H9 (cell line): ENCODE measurements at regions not wholly inside any gene's neighbourhood (a gene's known extent, or its start where the extent isn't known, plus 50 kb on each side); places are given as distances from the start of the nearest gene placed in this dataset.

Experiments
- DNase-seq: peaks from one replicate; pipeline ENCODE4 v3.0.0-alpha.2; 2017
- H2AFZ ChIP-seq: one replicate; pipeline ENCODE4 v1.6.1; 2013; ENCODE audit warnings: mild to moderate bottlenecking, low read length, control low read depth, moderate library complexity
- H2AK5ac ChIP-seq: 2 replicates; pipeline ENCODE4 v1.6.1; 2013; ENCODE audit warnings: low read length, control low read depth, mixed read lengths; ENCODE audit not compliant: insufficient read length
- H2BK120ac ChIP-seq: one replicate; pipeline ENCODE4 v1.6.1; 2013; ENCODE audit warnings: low read depth, mild to moderate bottlenecking, low read length, control low read depth, inconsistent platforms; ENCODE audit not compliant: poor library complexity, severe bottlenecking
- H2BK12ac ChIP-seq: 2 replicates; pipeline ENCODE4 v1.6.1; 2013; ENCODE audit warnings: low read length, control low read depth, mixed read lengths, low read depth; ENCODE audit not compliant: insufficient read length
- H2BK15ac ChIP-seq: 2 replicates; pipeline ENCODE4 v1.6.1; 2013; ENCODE audit warnings: low read depth, low read length, control low read depth
- H2BK20ac ChIP-seq: one replicate; pipeline ENCODE4 v1.6.1; 2013; ENCODE audit warnings: low read depth, mild to moderate bottlenecking, low read length, control low read depth, inconsistent platforms; ENCODE audit not compliant: poor library complexity, severe bottlenecking
- H2BK5ac ChIP-seq: 2 replicates; pipeline ENCODE4 v1.6.1; 2013; ENCODE audit warnings: low read length, control low read depth, mixed read lengths; ENCODE audit not compliant: insufficient read length
- H3K14ac ChIP-seq: 2 replicates; pipeline ENCODE4 v1.6.1; 2013; ENCODE audit warnings: low read length, control low read depth; ENCODE audit not compliant: insufficient read depth
- H3K18ac ChIP-seq: 2 replicates; pipeline ENCODE4 v1.6.1; 2013; ENCODE audit warnings: low read depth, mild to moderate bottlenecking, mixed read lengths, low read length, control low read depth; ENCODE audit not compliant: insufficient read length
- H3K23ac ChIP-seq: 2 replicates; pipeline ENCODE4 v1.6.1; 2013; ENCODE audit warnings: low read length, control low read depth, mixed read lengths, low read depth; ENCODE audit not compliant: insufficient read length
- H3K23me2 ChIP-seq: 2 replicates; pipeline ENCODE4 v1.6.1; 2013; ENCODE audit warnings: low read depth, mild to moderate bottlenecking, mixed read lengths, low read length, control low read depth; ENCODE audit not compliant: insufficient read length, poor library complexity, severe bottlenecking
- H3K27ac ChIP-seq: 2 replicates; pipeline ENCODE4 v1.5.1; 2013; ENCODE audit warnings: low read length, control low read depth, mixed read lengths, low read depth; ENCODE audit not compliant: insufficient read length
- H3K27me3 ChIP-seq: 2 replicates; pipeline ENCODE4 v1.6.1; 2013; ENCODE audit warnings: low read length, control low read depth, inconsistent platforms; ENCODE audit not compliant: insufficient read depth
- H3K4ac ChIP-seq: 2 replicates; pipeline ENCODE4 v1.6.1; 2013; ENCODE audit warnings: low read depth, mild to moderate bottlenecking, control low read depth, inconsistent platforms, low read length, moderate library complexity
- H3K4me1 ChIP-seq: 2 replicates; pipeline ENCODE4 v1.6.1; 2013; ENCODE audit warnings: low read length, control low read depth, inconsistent platforms; ENCODE audit not compliant: insufficient read depth
- H3K4me2 ChIP-seq: 2 replicates; pipeline ENCODE4 v1.6.1; 2013; ENCODE audit warnings: low read length, control low read depth, mixed read lengths; ENCODE audit not compliant: insufficient read length, insufficient read depth
- H3K56ac ChIP-seq: 2 replicates; pipeline ENCODE4 v1.6.1; 2013; ENCODE audit warnings: low read depth, mild to moderate bottlenecking, mixed read lengths, low read length, control low read depth; ENCODE audit not compliant: insufficient read length
- H3K79me1 ChIP-seq: 2 replicates; pipeline ENCODE4 v1.6.1; 2013; ENCODE audit warnings: low read depth, mild to moderate bottlenecking, moderate library complexity, low read length, control low read depth, inconsistent platforms; ENCODE audit not compliant: insufficient read depth, poor library complexity, severe bottlenecking
- H3K79me2 ChIP-seq: 2 replicates; pipeline ENCODE4 v1.6.1; 2013; ENCODE audit warnings: low read length, control low read depth, inconsistent platforms; ENCODE audit not compliant: insufficient read depth
- H3K9ac ChIP-seq: 2 replicates; pipeline ENCODE4 v1.6.1; 2013; ENCODE audit warnings: low read length, control low read depth, mixed read lengths; ENCODE audit not compliant: insufficient read length; ENCODE audit errors: extremely low read depth
- H3K9me3 ChIP-seq: one replicate; pipeline ENCODE4 v1.6.1; 2013; ENCODE audit warnings: low read depth, low read length, inconsistent platforms; ENCODE audit not compliant: control insufficient read depth
- H3T11ph ChIP-seq: one replicate; pipeline ENCODE4 v1.6.1; 2013; ENCODE audit warnings: mild to moderate bottlenecking, low read length, control low read depth, inconsistent platforms
- H4K20me1 ChIP-seq: one replicate; pipeline ENCODE4 v1.6.1; 2013; ENCODE audit not compliant: control insufficient read depth, insufficient read length, insufficient read depth
- H4K5ac ChIP-seq: 2 replicates; pipeline ENCODE4 v1.6.1; 2013; ENCODE audit warnings: low read depth, mild to moderate bottlenecking, mixed read lengths, low read length, control low read depth; ENCODE audit not compliant: insufficient read length
- H4K8ac ChIP-seq: replicated peaks from 2 replicates; pipeline ENCODE4 v1.6.1; 2013; ENCODE audit warnings: low read length, control low read depth, mixed read lengths, low read depth; ENCODE audit not compliant: insufficient read length
- H4K91ac ChIP-seq: 2 replicates; pipeline ENCODE4 v1.6.1; 2013; ENCODE audit warnings: low read depth, mild to moderate bottlenecking, moderate library complexity, mixed read lengths, low read length, control low read depth; ENCODE audit not compliant: insufficient read length
- H3K27ac Mint-ChIP-seq, 3 experiments: 2 replicates in 2 of 3; 3 replicates in 1 of 3; pipeline ENCODE4 v1.8.0; 2020 to 2021; ENCODE audit warnings: mixed read lengths in 3 of 3, mild to moderate bottlenecking in 1 of 3, moderate library complexity in 1 of 3
- H3K27me3 Mint-ChIP-seq: 2 replicates; pipeline ENCODE4 v1.8.0; 2021; ENCODE audit warnings: low read depth, mild to moderate bottlenecking, moderate library complexity, mixed read lengths
- H3K36me3 Mint-ChIP-seq, 3 experiments: 2 replicates in 2 of 3; 3 replicates in 1 of 3; pipeline ENCODE4 v1.8.0; 2020 to 2021; ENCODE audit warnings: low read depth in 3 of 3, mixed read lengths in 3 of 3; ENCODE audit not compliant: insufficient read depth in 1 of 3
- H3K4me1 Mint-ChIP-seq, 2 experiments: 2 replicates each; pipeline ENCODE4 v1.8.0; 2020; ENCODE audit warnings: mixed read lengths in 2 of 2
- H3K4me3 Mint-ChIP-seq, 2 experiments: 2 replicates in 1 of 2; 3 replicates in 1 of 2; pipeline ENCODE4 v1.8.0; 2020 to 2021; ENCODE audit warnings: mild to moderate bottlenecking in 2 of 2, mixed read lengths in 2 of 2, moderate library complexity in 1 of 2
- H3K9me3 Mint-ChIP-seq, 2 experiments: 2 replicates in 1 of 2; 3 replicates in 1 of 2; pipeline ENCODE4 v1.8.0; 2020; ENCODE audit warnings: mild to moderate bottlenecking in 2 of 2, mixed read lengths in 2 of 2, moderate library complexity in 1 of 2
- WGBS: extraction: QIAGEN DNeasy Blood & Tissue Kit; methylation state at CpG from one replicate; pipeline ENCODE4 v1.1.7; 2013; ENCODE audit warnings: missing lambda C conversion rate, low lambda C conversion rate, mixed read lengths; ENCODE audit not compliant: insufficient read length; ENCODE audit errors: extremely low coverage; 5-methylcytosine and 5-hydroxymethylcytosine counted together
- TF ChIP-seq, protein P1 (sequence below): fragments of 200-600 bp; sonication (generic); conservative IDR thresholded peaks from 3 replicates; pipeline ENCODE4 v1.8.0; 2021; ENCODE audit warnings: antibody characterized with exemption, mild to moderate bottlenecking

DNA sequence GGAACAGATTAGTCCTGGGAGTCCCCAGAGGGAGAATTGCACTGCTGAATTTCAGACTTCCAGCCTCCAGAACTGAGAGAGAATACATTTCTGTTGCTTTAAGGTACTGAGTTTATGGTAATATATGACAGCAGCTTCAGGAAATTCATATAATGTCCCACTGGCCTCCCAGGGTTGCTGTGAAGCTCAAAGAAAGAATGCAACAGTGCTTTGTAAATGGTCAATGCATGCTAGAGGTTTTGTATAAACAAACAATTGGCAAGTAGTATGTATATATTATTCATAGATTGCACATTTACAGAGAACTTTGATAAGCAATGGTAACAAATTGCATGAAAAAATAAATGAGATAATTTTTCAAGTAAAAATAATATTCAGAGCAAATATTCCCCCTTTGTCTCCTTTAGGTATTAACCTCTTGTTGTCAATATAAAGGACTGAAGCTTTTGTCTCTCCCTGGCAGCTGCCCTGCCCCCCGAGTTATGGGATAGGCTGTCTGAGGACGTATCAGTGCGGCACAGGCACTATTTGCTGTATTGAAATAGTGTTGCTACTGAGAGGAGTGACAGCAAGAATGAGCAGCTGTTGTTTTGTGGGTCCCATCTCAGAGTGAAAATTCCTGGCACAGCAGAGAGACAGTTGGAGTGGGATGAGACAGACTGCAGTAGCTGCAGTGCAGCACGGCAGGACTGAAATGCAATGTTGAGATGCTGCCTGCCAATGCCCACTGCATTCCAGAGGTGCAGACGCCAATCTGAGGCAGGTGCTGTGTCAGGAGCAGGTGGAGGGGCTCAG lies 194.2 kb upstream of the GLRA1 start:
- H2BK5ac ChIP-seq = no peak overlapping the region
- no peak overlapping the region for H2BK20ac ChIP-seq
- no peak overlapping the region for H3K4ac ChIP-seq
- no peaks in the 10 kb centered on the region for H3K9me3 ChIP-seq
- H3K4me1 Mint-ChIP-seq = peaks cover 6 to 11% of the 10 kb centered on the region in 2 experiments
- H2BK120ac ChIP-seq = no peak overlapping the region
- H3K9ac ChIP-seq = no peak overlapping the region
- H3K23me2 ChIP-seq = no peaks in the 10 kb centered on the region
- H4K8ac ChIP-seq = no peak overlapping the region
- H3K27ac Mint-ChIP-seq = no peak overlapping the region
- no peaks in the 10 kb centered on the region; the same call in 1 of the 2 replicates for H3K4me1 ChIP-seq
- H3K79me1 ChIP-seq = no peaks in the 10 kb centered on the region
- no peak overlapping the region for H3K14ac ChIP-seq
- H3K9me3 Mint-ChIP-seq = no peaks in the 10 kb centered on the region
- H3T11ph ChIP-seq = no peak overlapping the region
- H3K27me3 ChIP-seq = no peaks in the 10 kb centered on the region; the same call in 1 of the 2 replicates
- no peak overlapping the region for H3K27ac ChIP-seq
- H3K18ac ChIP-seq = no peak overlapping the region
- no peak overlapping the region for H4K91ac ChIP-seq
- TF ChIP-seq, protein P1, sequence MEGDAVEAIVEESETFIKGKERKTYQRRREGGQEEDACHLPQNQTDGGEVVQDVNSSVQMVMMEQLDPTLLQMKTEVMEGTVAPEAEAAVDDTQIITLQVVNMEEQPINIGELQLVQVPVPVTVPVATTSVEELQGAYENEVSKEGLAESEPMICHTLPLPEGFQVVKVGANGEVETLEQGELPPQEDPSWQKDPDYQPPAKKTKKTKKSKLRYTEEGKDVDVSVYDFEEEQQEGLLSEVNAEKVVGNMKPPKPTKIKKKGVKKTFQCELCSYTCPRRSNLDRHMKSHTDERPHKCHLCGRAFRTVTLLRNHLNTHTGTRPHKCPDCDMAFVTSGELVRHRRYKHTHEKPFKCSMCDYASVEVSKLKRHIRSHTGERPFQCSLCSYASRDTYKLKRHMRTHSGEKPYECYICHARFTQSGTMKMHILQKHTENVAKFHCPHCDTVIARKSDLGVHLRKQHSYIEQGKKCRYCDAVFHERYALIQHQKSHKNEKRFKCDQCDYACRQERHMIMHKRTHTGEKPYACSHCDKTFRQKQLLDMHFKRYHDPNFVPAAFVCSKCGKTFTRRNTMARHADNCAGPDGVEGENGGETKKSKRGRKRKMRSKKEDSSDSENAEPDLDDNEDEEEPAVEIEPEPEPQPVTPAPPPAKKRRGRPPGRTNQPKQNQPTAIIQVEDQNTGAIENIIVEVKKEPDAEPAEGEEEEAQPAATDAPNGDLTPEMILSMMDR = no peak
- no peaks in the 10 kb centered on the region for H3K79me2 ChIP-seq
- H2BK15ac ChIP-seq = no peak overlapping the region
- no peaks in the 10 kb centered on the region for H3K36me3 Mint-ChIP-seq
- no peaks in the 10 kb centered on the region for H4K20me1 ChIP-seq
- WGBS = no CpG with 5 or more reads among the region's 5 CpGs
- no peaks in the 10 kb centered on the region for H3K27me3 Mint-ChIP-seq
- H3K23ac ChIP-seq = no peak overlapping the region
- H4K5ac ChIP-seq = no peak overlapping the region
- no peak overlapping the region for H2AK5ac ChIP-seq
- DNase-seq = no peak
- H3K4me2 ChIP-seq = no peak overlapping the region
- H3K56ac ChIP-seq = no peak overlapping the region
- H3K4me3 Mint-ChIP-seq = no peak overlapping the region
- H2AFZ ChIP-seq = no peak overlapping the region
- H2BK12ac ChIP-seq = no peak overlapping the region
